OCI-LY3 (cell line): ENCODE measurements at regions not wholly inside any gene's neighbourhood (a gene's known extent, or its start where the extent isn't known, plus 50 kb on each side); places are given as distances from the start of the nearest gene placed in this dataset.

Source experiments
- EZH2phosphoT487 ChIP-seq: fragments of 200-600 bp; shearing (Covaris generic); IDR thresholded peaks from 2 replicates; pipeline ENCODE4 v1.6.1; 2018; ENCODE audit warnings: antibody characterized with exemption, mixed run types, low read depth
- TF ChIP-seq, protein P1 (sequence below): fragments of 200-600, 300-600 bp; sonication (generic); IDR thresholded peaks from 2 replicates; pipeline ENCODE4 v1.5.1; 2014; ENCODE audit warnings: antibody characterized with exemption, low read length, low read depth

DNA sequence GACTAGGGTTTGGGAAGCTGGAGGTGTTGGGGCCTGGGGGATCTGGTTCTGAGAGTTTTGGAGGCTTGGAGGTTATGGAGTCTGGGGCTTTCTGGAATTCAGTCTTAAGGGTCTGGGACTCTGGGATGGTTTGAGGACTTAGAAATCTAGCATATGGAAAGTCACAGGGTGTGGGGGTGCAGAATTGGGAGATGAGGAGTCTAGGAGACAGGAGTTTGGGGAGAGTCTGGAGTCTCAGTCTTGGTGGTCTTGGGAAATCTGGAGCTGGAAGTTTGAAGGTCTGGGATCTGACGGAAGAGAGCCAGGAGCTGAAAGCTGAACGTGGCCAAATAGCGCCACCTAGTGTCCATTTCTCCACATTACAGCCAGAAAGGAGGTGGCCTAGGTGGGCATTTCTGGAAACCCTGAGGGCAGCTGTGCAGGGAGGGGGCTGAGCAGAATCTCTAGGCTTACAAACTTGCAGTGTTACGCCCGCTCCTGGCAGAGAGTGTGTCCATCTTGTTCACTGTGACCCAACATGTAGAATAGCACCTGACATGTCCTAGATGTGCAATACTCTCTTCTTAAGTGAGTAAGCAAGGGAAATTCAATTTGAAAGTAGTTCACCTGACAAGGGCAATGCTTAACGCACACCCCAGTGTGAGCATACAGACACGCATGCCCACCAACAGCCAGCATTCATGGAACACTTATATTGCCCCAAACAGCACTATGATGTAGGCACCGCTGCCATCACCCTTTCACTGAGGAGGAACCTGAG is 204.8 kb downstream of the TFCP2L1 start:
- TF ChIP-seq, protein P1, sequence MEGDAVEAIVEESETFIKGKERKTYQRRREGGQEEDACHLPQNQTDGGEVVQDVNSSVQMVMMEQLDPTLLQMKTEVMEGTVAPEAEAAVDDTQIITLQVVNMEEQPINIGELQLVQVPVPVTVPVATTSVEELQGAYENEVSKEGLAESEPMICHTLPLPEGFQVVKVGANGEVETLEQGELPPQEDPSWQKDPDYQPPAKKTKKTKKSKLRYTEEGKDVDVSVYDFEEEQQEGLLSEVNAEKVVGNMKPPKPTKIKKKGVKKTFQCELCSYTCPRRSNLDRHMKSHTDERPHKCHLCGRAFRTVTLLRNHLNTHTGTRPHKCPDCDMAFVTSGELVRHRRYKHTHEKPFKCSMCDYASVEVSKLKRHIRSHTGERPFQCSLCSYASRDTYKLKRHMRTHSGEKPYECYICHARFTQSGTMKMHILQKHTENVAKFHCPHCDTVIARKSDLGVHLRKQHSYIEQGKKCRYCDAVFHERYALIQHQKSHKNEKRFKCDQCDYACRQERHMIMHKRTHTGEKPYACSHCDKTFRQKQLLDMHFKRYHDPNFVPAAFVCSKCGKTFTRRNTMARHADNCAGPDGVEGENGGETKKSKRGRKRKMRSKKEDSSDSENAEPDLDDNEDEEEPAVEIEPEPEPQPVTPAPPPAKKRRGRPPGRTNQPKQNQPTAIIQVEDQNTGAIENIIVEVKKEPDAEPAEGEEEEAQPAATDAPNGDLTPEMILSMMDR = peak; percentile 86
- no peak for TF ChIP-seq EZH2phosphoT487
